GM12875 (cell line): ENCODE measurements at regions not wholly inside any gene's neighbourhood (a gene's known extent, or its start where the extent isn't known, plus 50 kb on each side); places are given as distances from the start of the nearest gene placed in this dataset.

Experiments used
- H3K4me3 ChIP-seq: one replicate; pipeline ENCODE4 v1.5.1; 2011; ENCODE audit warnings: low read depth, low read length, control low read depth
- CTCF ChIP-seq: IDR thresholded peaks from 2 replicates; pipeline ENCODE4 v1.5.1; 2011; ENCODE audit warnings: low read depth, mild to moderate bottlenecking, control low read depth, inconsistent platforms, low read length, moderate library complexity, borderline replicate concordance; ENCODE audit not compliant: insufficient read depth

GRCh38 chr20:21812379-21812778, 106.9 kb downstream of the PAX1 start:
- no peak overlapping the region for H3K4me3 ChIP-seq
- no peak for TF ChIP-seq CTCF

GRCh38 chr20:21809961-21810523, 104.6 kb downstream of the PAX1 start:
- no peak for TF ChIP-seq CTCF
- H3K4me3 ChIP-seq: no peak overlapping the region

- TF ChIP-seq CTCF: peak; percentile 81
- no peak overlapping the region for H3K4me3 ChIP-seq
Measured at GRCh38 chr20:21808863-21809664, 103.6 kb downstream of the PAX1 start.

GRCh38 chr20:21808139-21808538, 102.7 kb downstream of the PAX1 start:
- TF ChIP-seq CTCF: no peak
- H3K4me3 ChIP-seq: no peak overlapping the region

DNA sequence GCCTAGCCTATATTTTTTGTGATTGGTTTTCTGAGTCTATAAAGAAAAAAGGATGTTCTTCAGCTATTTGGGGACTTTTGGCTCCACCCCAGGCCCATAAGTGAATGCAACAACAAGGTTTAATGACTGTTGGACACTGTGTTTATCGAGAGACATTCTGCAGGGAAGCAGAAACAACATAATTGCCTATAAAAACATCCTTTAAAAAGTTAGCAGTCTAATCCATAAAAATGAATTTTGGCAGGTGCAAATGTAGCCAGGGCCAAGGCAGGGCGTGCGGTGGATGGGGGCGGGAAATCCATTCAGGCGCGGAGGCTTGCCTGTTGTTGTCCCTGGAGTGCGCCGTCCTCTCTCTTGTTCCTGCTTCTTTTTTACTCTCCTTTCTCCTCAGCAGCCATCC, 99.3 kb downstream of the PAX1 start:
- H3K4me3 ChIP-seq: no peak overlapping the region
- TF ChIP-seq CTCF: no peak

DNA sequence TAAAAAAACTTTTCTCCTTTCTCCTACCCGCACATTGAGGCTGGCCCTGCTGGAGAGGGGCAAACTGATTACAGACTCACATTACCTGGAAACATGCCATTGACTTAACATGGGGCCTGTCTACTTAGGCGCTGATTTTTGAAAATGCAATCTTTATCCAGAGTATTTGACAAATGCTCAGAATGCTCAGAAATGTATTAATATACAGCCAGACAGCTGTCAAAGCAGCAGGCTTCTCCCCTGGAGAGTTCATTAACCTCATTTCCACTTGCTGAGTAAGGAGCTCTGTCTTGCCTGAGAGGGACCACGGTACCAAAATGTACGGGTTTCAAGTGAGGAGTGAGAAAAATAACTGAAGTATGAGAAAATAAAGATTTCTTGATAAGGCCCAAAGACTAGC, 95.7 kb downstream of the PAX1 start:
- TF ChIP-seq CTCF: no peak
- no peak overlapping the region for H3K4me3 ChIP-seq

DNA sequence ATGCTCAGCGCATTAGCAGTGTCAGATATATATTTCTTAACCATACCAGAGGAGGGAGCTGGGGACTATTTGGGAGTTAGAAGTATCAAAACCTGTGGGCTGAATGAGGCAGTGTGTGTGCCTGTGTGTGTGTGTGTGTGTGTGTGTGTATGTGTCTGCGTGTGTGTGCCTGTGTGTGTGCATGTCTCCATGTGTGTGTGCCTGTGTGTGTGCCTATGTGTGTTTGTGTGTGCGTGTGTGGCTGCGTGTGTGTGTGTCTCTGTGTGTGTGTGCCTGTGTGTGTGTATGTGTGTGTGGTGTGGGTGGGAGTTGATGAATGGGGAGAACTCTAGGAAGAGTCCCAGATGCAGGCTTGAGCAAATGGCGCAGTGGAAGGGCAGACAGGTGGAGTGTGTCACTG, 92.9 kb downstream of the PAX1 start:
- no peak for TF ChIP-seq CTCF
- no peak overlapping the region for H3K4me3 ChIP-seq
